ENCODE measurements at regions not wholly inside any gene's neighbourhood (a gene's known extent, or its start where the extent isn't known, plus 50 kb on each side); places are given as distances from the start of the nearest gene placed in this dataset.
"Not testable (repeated sequence)": the region's sequence is repeated elsewhere in the genome, so short reads cannot be mapped to it uniquely, and the experiment has no call there.

DNA sequence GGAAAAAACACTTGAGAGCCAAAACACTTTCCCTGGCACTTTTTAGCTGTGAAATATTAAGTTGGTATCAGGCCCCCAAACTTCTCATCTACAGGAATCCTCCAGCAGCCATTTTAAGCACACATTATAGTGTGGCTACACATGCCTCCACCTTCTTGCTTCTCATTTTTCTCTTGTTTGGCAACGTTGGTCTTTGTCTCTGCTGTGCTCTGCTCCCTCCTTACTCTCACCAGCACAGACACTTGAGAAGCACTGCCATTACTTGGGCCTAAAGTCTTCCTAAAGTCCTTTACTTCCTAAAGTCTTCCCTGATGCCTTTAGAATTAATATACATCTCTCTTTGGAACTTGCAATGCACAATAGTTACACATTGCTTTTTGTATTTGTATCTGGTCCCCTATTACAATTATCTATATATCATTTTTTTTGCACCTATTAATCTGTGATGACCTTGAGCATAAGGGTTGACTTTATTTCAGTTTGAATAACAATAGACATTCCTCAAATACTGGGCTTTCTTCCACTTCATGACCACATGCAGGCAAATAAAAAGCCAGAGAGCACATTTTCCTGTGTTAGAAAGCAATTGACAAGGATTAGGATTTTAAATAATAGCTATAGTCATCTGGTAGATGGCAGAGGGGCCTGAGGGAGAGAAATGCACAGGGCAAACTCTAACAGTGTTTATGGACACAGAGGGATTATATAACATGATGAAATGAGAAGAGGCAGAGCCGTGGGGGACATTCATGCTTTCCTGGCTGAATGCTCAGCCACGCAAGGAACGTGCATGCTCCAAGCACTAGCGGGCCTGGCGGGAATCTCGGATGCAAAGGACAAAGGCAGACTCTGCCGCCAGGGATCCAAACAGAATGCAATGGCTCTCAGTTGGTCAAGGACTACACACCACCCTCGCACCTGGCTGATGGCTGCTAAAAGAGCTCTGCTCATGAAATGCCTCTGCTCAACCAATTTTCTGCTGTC, 99.3 kb downstream of the CDC14C start:
- Histone ChIP-seq H3K27ac (ENCODE audit: low read depth, low read length) (no peak overlapping the region), H3K56ac (ENCODE audit: low read length) (no peak overlapping the region), H3K9ac (ENCODE audit: low read length) (no peak overlapping the region), H2AK5ac (ENCODE audit: low read length) (no peak overlapping the region), H3K23ac (ENCODE audit: low read length) (no peak overlapping the region), H3K79me1 (ENCODE audit: low read length) (no peaks in the 10 kb centered on the region), H3K36me3 (ENCODE audit: control insufficient read depth, insufficient read depth, low read length) (no peaks in the 10 kb centered on the region), H2BK120ac (ENCODE audit: low read depth, low read length) (no peak overlapping the region), H3K4me2 (ENCODE audit: low read length) (no peak overlapping the region), H3K27me3 (ENCODE audit: insufficient read depth, low read length, poor library complexity) (no peaks in the 10 kb centered on the region), H4K5ac (ENCODE audit: low read length) (no peak overlapping the region), H3K4me1 (ENCODE audit: control insufficient read depth, low read depth, low read length) (no peaks in the 10 kb centered on the region), H2BK15ac (replicated peaks; ENCODE audit: low read depth) (no peak overlapping the region), H3K4me3 (ENCODE audit: low read length) (no peak overlapping the region), H3K18ac (ENCODE audit: low read length) (peak overlapping the region; percentile 32), H4K8ac (ENCODE audit: low read depth, low read length) (no peak overlapping the region), H2BK5ac (ENCODE audit: low read length) (no peak overlapping the region), H3K79me2 (ENCODE audit: control insufficient read depth, insufficient read depth, low read length) (no peaks in the 10 kb centered on the region), H3K4ac (ENCODE audit: low read depth, low read length) (peak overlapping the region; percentile 71)
- DNase-seq, result peak; percentile 11
- WGBS (ENCODE audit: extremely low coverage, insufficient coverage, low lambda C conversion rate), result no CpG with 5 or more reads among the region's 9 CpGs

DNA sequence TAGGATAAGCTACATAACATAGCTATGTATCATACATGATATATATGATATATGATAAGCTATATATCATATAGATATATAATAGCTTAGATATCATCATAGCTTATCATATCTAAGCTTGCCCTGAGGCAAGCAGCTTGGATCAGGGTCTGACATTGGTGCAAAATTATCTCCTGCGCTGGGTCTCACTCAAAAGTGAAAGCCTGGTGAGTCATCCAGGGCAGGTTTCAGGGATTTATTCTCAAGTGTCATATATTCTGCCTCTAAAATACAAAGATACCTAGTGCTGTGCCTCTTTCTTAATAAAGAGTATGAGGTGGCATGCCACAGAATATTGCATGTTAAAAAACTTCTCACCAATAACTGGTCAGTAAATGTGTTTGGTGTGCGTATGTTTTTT, 105.9 kb downstream of the CDC14C start:
- Histone ChIP-seq H3K4me1 (ENCODE audit: control insufficient read depth, low read depth, low read length) (no peaks in the 10 kb centered on the region), H3K4ac (ENCODE audit: low read depth, low read length) (no peak overlapping the region), H3K4me2 (ENCODE audit: low read length) (no peak overlapping the region), H2BK5ac (ENCODE audit: low read length) (no peak overlapping the region), H3K27ac (ENCODE audit: low read depth, low read length) (no peak overlapping the region), H3K79me1 (ENCODE audit: low read length) (no peaks in the 10 kb centered on the region), H3K4me3 (ENCODE audit: low read length) (no peak overlapping the region), H4K5ac (ENCODE audit: low read length) (no peak overlapping the region), H3K23ac (ENCODE audit: low read length) (no peak overlapping the region), H3K18ac (ENCODE audit: low read length) (no peak overlapping the region), H2AK5ac (ENCODE audit: low read length) (no peak overlapping the region), H2BK120ac (ENCODE audit: low read depth, low read length) (no peak overlapping the region), H4K8ac (ENCODE audit: low read depth, low read length) (no peak overlapping the region), H3K56ac (ENCODE audit: low read length) (no peak overlapping the region), H3K27me3 (ENCODE audit: insufficient read depth, low read length, poor library complexity) (no peaks in the 10 kb centered on the region), H3K79me2 (ENCODE audit: control insufficient read depth, insufficient read depth, low read length) (no peaks in the 10 kb centered on the region), H2BK15ac (replicated peaks; ENCODE audit: low read depth) (no peak overlapping the region), H3K36me3 (ENCODE audit: control insufficient read depth, insufficient read depth, low read length) (no peaks in the 10 kb centered on the region), H3K9ac (ENCODE audit: low read length) (no peak overlapping the region)
- no peak for DNase-seq
- no CpG with 5 or more reads among the region's 2 CpGs for WGBS (ENCODE audit: extremely low coverage, insufficient coverage, low lambda C conversion rate)

DNA sequence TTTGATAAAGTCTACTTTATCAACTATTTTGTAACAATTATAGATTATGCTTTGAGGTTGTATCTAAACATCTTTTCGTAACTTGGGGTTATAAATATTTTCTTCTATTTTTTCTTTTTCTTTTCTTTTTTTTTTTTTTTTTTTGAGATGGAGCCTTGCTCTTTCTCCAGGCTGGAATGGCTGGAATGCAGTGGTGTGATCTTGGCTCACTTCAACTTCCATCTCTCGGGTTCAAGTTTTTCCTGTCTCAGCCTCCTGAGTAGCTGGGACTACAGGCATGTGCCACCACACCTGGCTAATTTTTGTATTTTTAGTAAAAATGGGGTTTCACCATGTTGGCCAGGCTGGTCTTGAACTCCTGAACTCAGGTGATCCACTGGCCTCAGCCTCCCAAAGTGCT, 108.8 kb downstream of the CDC14C start:
- H3K4me1 ChIP-seq (ENCODE audit: control insufficient read depth, low read depth, low read length); H3K27me3 ChIP-seq (ENCODE audit: insufficient read depth, low read length, poor library complexity); H3K79me2 ChIP-seq (ENCODE audit: control insufficient read depth, insufficient read depth, low read length); H3K18ac ChIP-seq (ENCODE audit: low read length); H4K5ac ChIP-seq (ENCODE audit: low read length); H3K36me3 ChIP-seq (ENCODE audit: control insufficient read depth, insufficient read depth, low read length); H3K79me1 ChIP-seq (ENCODE audit: low read length); H3K4me3 ChIP-seq (ENCODE audit: low read length); H2BK15ac ChIP-seq (replicated peaks; ENCODE audit: low read depth); H3K4ac ChIP-seq (ENCODE audit: low read depth, low read length); H3K23ac ChIP-seq (ENCODE audit: low read length); H2BK5ac ChIP-seq (ENCODE audit: low read length); H4K8ac ChIP-seq (ENCODE audit: low read depth, low read length); H2BK120ac ChIP-seq (ENCODE audit: low read depth, low read length); H3K27ac ChIP-seq (ENCODE audit: low read depth, low read length); H3K9ac ChIP-seq (ENCODE audit: low read length); H3K56ac ChIP-seq (ENCODE audit: low read length); H2AK5ac ChIP-seq (ENCODE audit: low read length); H3K4me2 ChIP-seq (ENCODE audit: low read length): not testable (repeated sequence)
- DNase-seq, result peak; percentile 62
- no CpG with 5 or more reads among the region's 2 CpGs for WGBS (ENCODE audit: extremely low coverage, insufficient coverage, low lambda C conversion rate)

DNA sequence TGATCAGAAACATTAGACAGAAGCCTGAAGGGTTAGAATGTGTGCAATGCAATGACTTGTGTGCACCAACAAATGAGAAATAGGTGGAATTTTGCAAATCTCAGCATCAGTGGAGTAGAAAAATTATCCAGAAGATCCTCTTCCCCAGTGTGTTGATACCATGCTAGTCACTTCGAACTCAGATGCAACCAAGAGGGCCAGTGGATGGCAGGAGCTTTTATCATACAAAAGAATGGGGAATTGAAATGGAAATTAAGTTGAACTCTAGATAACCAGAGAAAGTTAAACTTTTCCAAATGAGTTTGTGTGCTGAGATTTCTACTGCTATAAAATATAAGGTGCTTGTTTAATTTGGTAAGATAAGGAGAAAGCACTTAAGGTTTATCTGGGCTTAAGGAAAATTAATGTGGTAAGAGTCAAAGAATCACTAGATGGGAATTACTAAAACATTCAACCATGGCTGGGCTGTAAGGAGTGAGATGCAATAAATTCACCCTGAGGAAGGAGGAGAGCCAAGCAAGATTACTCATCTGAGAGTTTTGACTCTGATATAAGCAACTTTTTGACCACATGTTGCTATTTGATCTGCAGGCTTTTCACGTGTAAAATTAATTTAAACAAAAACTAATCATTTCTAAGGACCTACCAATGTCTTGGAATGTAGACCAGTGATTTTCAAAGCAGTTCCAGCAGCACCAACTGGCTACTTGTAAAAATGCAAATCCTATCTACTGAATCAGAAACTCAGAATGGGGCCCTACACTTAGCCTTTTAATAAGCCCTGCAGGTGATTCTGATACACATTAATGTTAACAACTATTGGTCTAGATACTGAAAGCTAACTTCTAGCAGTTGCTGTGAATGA, 113.2 kb downstream of the CDC14C start:
- H3K27ac ChIP-seq (ENCODE audit: low read depth, low read length), result no peak overlapping the region
- no peak overlapping the region for H2AK5ac ChIP-seq (ENCODE audit: low read length)
- no peak overlapping the region for H2BK120ac ChIP-seq (ENCODE audit: low read depth, low read length)
- H3K4me1 ChIP-seq (ENCODE audit: control insufficient read depth, low read depth, low read length), result peaks cover 3% of the 10 kb centered on the region
- peak overlapping the region; percentile 31 for H3K4ac ChIP-seq (ENCODE audit: low read depth, low read length)
- no peak overlapping the region for H3K23ac ChIP-seq (ENCODE audit: low read length)
- DNase-seq, result no peak
- no peaks in the 10 kb centered on the region for H3K79me2 ChIP-seq (ENCODE audit: control insufficient read depth, insufficient read depth, low read length)
- H3K27me3 ChIP-seq (ENCODE audit: insufficient read depth, low read length, poor library complexity), result no peaks in the 10 kb centered on the region
- no peaks in the 10 kb centered on the region for H3K79me1 ChIP-seq (ENCODE audit: low read length)
- no peak overlapping the region for H3K56ac ChIP-seq (ENCODE audit: low read length)
- H4K5ac ChIP-seq (ENCODE audit: low read length), result no peak overlapping the region
- H4K8ac ChIP-seq (ENCODE audit: low read depth, low read length), result no peak overlapping the region
- no peak overlapping the region for H2BK5ac ChIP-seq (ENCODE audit: low read length)
- H3K4me2 ChIP-seq (ENCODE audit: low read length), result no peak overlapping the region
- H3K18ac ChIP-seq (ENCODE audit: low read length), result no peak overlapping the region
- WGBS (ENCODE audit: extremely low coverage, insufficient coverage, low lambda C conversion rate), result no CpG with 5 or more reads among the region's 2 CpGs
- no peak overlapping the region for H3K4me3 ChIP-seq (ENCODE audit: low read length)
- H3K9ac ChIP-seq (ENCODE audit: low read length), result no peak overlapping the region
- H2BK15ac ChIP-seq (replicated peaks; ENCODE audit: low read depth), result no peak overlapping the region
- H3K36me3 ChIP-seq (ENCODE audit: control insufficient read depth, insufficient read depth, low read length), result no peaks in the 10 kb centered on the region

- H3K9ac ChIP-seq (ENCODE audit: low read length), result no peak overlapping the region
- DNase-seq, result peak; percentile 60
- H3K56ac ChIP-seq (ENCODE audit: low read length), result no peak overlapping the region
- no peak overlapping the region for H3K18ac ChIP-seq (ENCODE audit: low read length)
- no peaks in the 10 kb centered on the region for H3K27me3 ChIP-seq (ENCODE audit: insufficient read depth, low read length, poor library complexity)
- H3K4me2 ChIP-seq (ENCODE audit: low read length), result no peak overlapping the region
- H2BK5ac ChIP-seq (ENCODE audit: low read length), result no peak overlapping the region
- no peak overlapping the region for H4K5ac ChIP-seq (ENCODE audit: low read length)
- no peak overlapping the region for H3K23ac ChIP-seq (ENCODE audit: low read length)
- no peaks in the 10 kb centered on the region for H3K79me1 ChIP-seq (ENCODE audit: low read length)
- H2AK5ac ChIP-seq (ENCODE audit: low read length), result no peak overlapping the region
- H3K27ac ChIP-seq (ENCODE audit: low read depth, low read length), result no peak overlapping the region
- H2BK120ac ChIP-seq (ENCODE audit: low read depth, low read length), result no peak overlapping the region
- H3K4ac ChIP-seq (ENCODE audit: low read depth, low read length), result no peak overlapping the region
- peaks cover 3% of the 10 kb centered on the region for H3K4me1 ChIP-seq (ENCODE audit: control insufficient read depth, low read depth, low read length)
- WGBS (ENCODE audit: extremely low coverage, insufficient coverage, low lambda C conversion rate), result no CpG with 5 or more reads among the region's 1 CpG
- H2BK15ac ChIP-seq (replicated peaks; ENCODE audit: low read depth), result no peak overlapping the region
- no peak overlapping the region for H3K4me3 ChIP-seq (ENCODE audit: low read length)
- no peaks in the 10 kb centered on the region for H3K36me3 ChIP-seq (ENCODE audit: control insufficient read depth, insufficient read depth, low read length)
- H3K79me2 ChIP-seq (ENCODE audit: control insufficient read depth, insufficient read depth, low read length), result no peaks in the 10 kb centered on the region
- no peak overlapping the region for H4K8ac ChIP-seq (ENCODE audit: low read depth, low read length)
Observed at GRCh38 chr7:49038821-49039358, 114.5 kb downstream of the CDC14C start.

Data from mesendoderm (in vitro differentiated cells).